ENCODE measurements at regions not wholly inside any gene's neighbourhood (a gene's known extent, or its start where the extent isn't known, plus 50 kb on each side); places are given as distances from the start of the nearest gene placed in this dataset.

DNA sequence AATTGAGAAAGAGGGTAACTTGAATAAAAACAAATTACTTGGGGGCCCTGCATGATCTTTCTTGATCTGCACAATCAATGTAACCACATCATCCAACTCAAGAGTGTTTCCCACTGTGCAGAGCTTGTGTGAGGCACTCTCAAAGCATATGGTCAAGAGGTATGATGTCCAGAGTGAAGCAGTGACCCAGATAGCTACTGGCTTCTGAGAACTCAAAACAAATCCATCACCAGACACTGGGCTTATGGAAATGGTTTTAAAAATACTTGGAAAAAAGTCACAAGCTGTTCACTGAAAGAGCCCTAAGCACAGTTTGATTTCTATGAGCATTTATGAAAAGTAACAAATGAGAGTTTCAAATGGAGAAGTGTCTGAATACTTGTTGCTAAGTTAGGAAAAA is 361.0 kb downstream of the GRXCR1 start:
- no peak overlapping the region for H3K27ac ChIP-seq
- TF ChIP-seq FOXP2 (optimal IDR thresholded peaks at IDR 0.05; ENCODE audit: control extremely low read depth, extremely low read length, insufficient read depth) (no peak), EZH2 (IDR thresholded peaks at IDR 0.05) (no peak), POLR2AphosphoS5 (IDR thresholded peaks at IDR 0.05; ENCODE audit: borderline replicate concordance, low read depth, low read length) (no peak)
- H3K9me3 ChIP-seq (ENCODE audit: low read depth, low read length), result no peaks in the 10 kb centered on the region
- DNase-seq (ENCODE audit: low read depth, low spot score), result no peak
- no peak overlapping the region for H3K9ac ChIP-seq (ENCODE audit: insufficient read length)
- no peaks in the 10 kb centered on the region for H3K36me3 ChIP-seq (ENCODE audit: insufficient read depth, low read length)
- no peak overlapping the region for H3K4me3 ChIP-seq

DNA sequence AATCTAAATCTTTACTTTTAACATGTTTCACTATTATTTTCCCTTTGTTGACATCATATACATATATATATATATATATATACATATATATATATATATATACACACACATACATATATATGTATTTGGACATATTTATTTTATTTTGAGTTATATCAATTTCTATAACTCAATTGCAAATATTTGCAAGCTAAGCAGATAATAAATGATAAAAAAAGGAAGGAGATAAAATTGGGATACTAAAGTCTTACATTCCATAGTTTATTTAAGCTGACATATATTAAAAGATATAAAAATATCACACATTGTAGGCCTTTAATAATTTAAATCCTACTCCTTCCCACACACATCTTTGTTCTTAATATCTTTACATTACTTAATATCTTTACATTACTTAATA is 372.2 kb downstream of the GRXCR1 start:
- TF ChIP-seq FOXP2 (optimal IDR thresholded peaks at IDR 0.05; ENCODE audit: control extremely low read depth, extremely low read length, insufficient read depth) (no peak), POLR2AphosphoS5 (IDR thresholded peaks at IDR 0.05; ENCODE audit: borderline replicate concordance, low read depth, low read length) (no peak), EZH2 (IDR thresholded peaks at IDR 0.05) (no peak)
- H3K4me3 ChIP-seq, result no peak overlapping the region
- H3K9me3 ChIP-seq (ENCODE audit: low read depth, low read length), result no peaks in the 10 kb centered on the region
- no peak overlapping the region for H3K9ac ChIP-seq (ENCODE audit: insufficient read length)
- no peaks in the 10 kb centered on the region for H3K36me3 ChIP-seq (ENCODE audit: insufficient read depth, low read length)
- DNase-seq (ENCODE audit: low read depth, low spot score), result no peak
- no peak overlapping the region for H3K27ac ChIP-seq

GRCh38 chr4:43271946-43272345 is 379.4 kb downstream of the GRXCR1 start:
- DNase-seq (ENCODE audit: low read depth, low spot score), result no peak
- no peak overlapping the region for H3K27ac ChIP-seq
- H3K36me3 ChIP-seq (ENCODE audit: insufficient read depth, low read length), result no peaks in the 10 kb centered on the region
- TF ChIP-seq POLR2AphosphoS5 (IDR thresholded peaks at IDR 0.05; ENCODE audit: borderline replicate concordance, low read depth, low read length) (no peak), FOXP2 (optimal IDR thresholded peaks at IDR 0.05; ENCODE audit: control extremely low read depth, extremely low read length, insufficient read depth) (no peak), EZH2 (IDR thresholded peaks at IDR 0.05) (no peak)
- no peaks in the 10 kb centered on the region for H3K9me3 ChIP-seq (ENCODE audit: low read depth, low read length)
- H3K9ac ChIP-seq (ENCODE audit: insufficient read length), result no peak overlapping the region
- H3K4me3 ChIP-seq, result no peak overlapping the region

DNA sequence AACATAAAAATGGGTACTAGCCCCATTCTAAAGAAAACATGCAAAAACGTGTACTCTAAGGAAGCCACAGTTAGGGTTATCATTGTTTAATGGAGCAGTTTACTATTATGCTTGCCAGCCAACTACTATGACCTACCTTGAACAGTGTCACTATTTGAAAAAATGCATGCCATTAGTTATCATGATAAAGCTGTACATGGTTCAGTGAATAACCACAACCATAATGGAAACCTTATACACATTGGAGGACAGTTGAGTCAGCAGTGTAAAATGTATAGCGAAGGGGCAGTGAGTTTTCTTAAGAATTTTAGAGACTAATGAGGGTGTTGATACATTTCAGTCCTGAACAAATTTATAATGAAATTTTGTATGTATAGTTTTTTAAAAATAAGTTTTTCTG is 381.9 kb downstream of the GRXCR1 start:
- no peaks in the 10 kb centered on the region for H3K9me3 ChIP-seq (ENCODE audit: low read depth, low read length)

GRCh38 chr4:43275779-43276178 is 383.3 kb downstream of the GRXCR1 start:
- H3K9ac ChIP-seq (ENCODE audit: insufficient read length), result no peak overlapping the region
- DNase-seq (ENCODE audit: low read depth, low spot score), result no peak

More for the DNA sequence above, 381.9 kb downstream of the GRXCR1 start:
- DNase-seq (ENCODE audit: low read depth, low spot score), result no peak
- Histone ChIP-seq H3K36me3 (ENCODE audit: insufficient read depth, low read length) (no peaks in the 10 kb centered on the region), H3K4me3 (no peak overlapping the region), H3K27ac (no peak overlapping the region), H3K9ac (ENCODE audit: insufficient read length) (no peak overlapping the region)
- TF ChIP-seq EZH2 (IDR thresholded peaks at IDR 0.05), result no peak
- no peak for TF ChIP-seq FOXP2 (optimal IDR thresholded peaks at IDR 0.05; ENCODE audit: control extremely low read depth, extremely low read length, insufficient read depth)
- TF ChIP-seq POLR2AphosphoS5 (IDR thresholded peaks at IDR 0.05; ENCODE audit: borderline replicate concordance, low read depth, low read length), result no peak

DNA sequence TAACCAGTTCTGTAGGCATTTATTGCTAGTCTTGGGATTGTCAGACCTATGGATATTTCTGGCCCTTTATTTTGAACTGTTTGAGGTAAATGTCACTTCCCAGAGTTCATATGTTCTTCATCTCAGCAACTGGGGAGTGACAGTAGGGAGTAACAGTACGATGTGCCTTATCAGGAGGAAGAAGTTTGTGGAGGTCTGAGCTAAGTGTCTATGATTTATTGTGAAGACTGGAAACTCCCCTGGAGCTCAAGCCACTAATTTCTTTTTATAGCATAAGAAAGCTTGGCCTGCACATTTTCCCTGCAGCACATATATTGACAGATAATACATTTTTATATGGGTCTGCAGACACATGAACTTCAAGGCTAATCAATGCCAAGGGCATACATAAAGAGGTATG is 383.8 kb downstream of the GRXCR1 start:
- DNase-seq (ENCODE audit: low read depth, low spot score), result no peak
- no peak overlapping the region for H3K4me3 ChIP-seq
- H3K9me3 ChIP-seq (ENCODE audit: low read depth, low read length), result no peaks in the 10 kb centered on the region
- no peak overlapping the region for H3K9ac ChIP-seq (ENCODE audit: insufficient read length)
- H3K27ac ChIP-seq, result no peak overlapping the region
- H3K36me3 ChIP-seq (ENCODE audit: insufficient read depth, low read length), result no peaks in the 10 kb centered on the region
- TF ChIP-seq EZH2 (IDR thresholded peaks at IDR 0.05), result no peak
- no peak for TF ChIP-seq POLR2AphosphoS5 (IDR thresholded peaks at IDR 0.05; ENCODE audit: borderline replicate concordance, low read depth, low read length)

More at GRCh38 chr4:43275779-43276178, 383.3 kb downstream of the GRXCR1 start:
- H3K27ac ChIP-seq, result no peak overlapping the region
- TF ChIP-seq EZH2 (IDR thresholded peaks at IDR 0.05), result no peak
- TF ChIP-seq FOXP2 (optimal IDR thresholded peaks at IDR 0.05; ENCODE audit: control extremely low read depth, extremely low read length, insufficient read depth), result no peak
- TF ChIP-seq POLR2AphosphoS5 (IDR thresholded peaks at IDR 0.05; ENCODE audit: borderline replicate concordance, low read depth, low read length), result no peak
- H3K36me3 ChIP-seq (ENCODE audit: insufficient read depth, low read length), result no peaks in the 10 kb centered on the region
- H3K9me3 ChIP-seq (ENCODE audit: low read depth, low read length), result no peaks in the 10 kb centered on the region
- no peak overlapping the region for H3K4me3 ChIP-seq

DNA sequence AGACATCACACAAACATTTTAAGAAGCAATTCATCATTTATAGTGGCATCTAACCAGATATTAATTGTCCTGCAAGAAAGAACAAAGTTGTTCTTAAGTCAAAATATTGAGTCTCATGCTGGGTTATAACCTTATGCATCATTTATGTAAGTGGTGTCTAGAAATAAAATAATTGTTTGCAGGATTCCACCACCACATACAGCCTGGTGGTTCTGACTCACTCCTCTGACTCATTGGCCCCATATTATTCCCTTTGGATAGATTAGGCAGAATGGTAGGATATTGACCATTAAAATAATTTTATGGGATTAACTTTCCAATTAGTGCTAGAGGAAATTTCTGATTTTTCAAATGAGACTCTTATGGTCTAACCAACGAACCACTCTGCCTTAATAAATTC is 384.5 kb downstream of the GRXCR1 start:
- no peak overlapping the region for H3K9ac ChIP-seq (ENCODE audit: insufficient read length)
- no peaks in the 10 kb centered on the region for H3K9me3 ChIP-seq (ENCODE audit: low read depth, low read length)
- no peak for DNase-seq (ENCODE audit: low read depth, low spot score)

DNA sequence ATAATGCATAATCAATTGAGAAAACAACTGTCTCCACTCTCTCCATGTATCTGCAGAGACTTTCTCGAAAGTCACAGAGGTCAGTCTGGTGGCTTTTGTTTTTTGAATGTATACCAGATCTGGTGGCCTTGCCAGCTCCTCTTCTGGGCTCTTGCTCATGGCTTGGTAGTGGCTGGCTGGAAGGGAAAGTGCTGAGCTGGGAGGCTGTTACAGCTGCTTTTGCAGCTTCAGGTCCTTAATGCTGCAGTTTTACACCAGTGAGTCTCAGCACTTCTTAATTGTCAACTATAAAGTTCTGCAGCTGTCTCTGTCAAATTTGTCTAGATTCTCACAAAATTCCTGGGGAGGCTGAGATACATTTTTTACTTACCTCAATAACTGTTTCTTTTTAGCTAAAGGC is 390.0 kb downstream of the GRXCR1 start:
- H3K9me3 ChIP-seq (ENCODE audit: low read depth, low read length), result no peaks in the 10 kb centered on the region
- H3K9ac ChIP-seq (ENCODE audit: insufficient read length), result no peak overlapping the region
- DNase-seq (ENCODE audit: low read depth, low spot score), result no peak
- TF ChIP-seq POLR2AphosphoS5 (IDR thresholded peaks at IDR 0.05; ENCODE audit: borderline replicate concordance, low read depth, low read length), result no peak
- no peak for TF ChIP-seq EZH2 (IDR thresholded peaks at IDR 0.05)
- no peak for TF ChIP-seq FOXP2 (optimal IDR thresholded peaks at IDR 0.05; ENCODE audit: control extremely low read depth, extremely low read length, insufficient read depth)
- no peaks in the 10 kb centered on the region for H3K36me3 ChIP-seq (ENCODE audit: insufficient read depth, low read length)
- H3K4me3 ChIP-seq, result no peak overlapping the region
- no peak overlapping the region for H3K27ac ChIP-seq

More for the DNA sequence above, 384.5 kb downstream of the GRXCR1 start:
- Histone ChIP-seq H3K27ac (no peak overlapping the region), H3K4me3 (no peak overlapping the region), H3K36me3 (ENCODE audit: insufficient read depth, low read length) (no peaks in the 10 kb centered on the region)
- no peak for TF ChIP-seq EZH2 (IDR thresholded peaks at IDR 0.05)

GRCh38 chr4:43286137-43286536 is 393.6 kb downstream of the GRXCR1 start:
- Histone ChIP-seq H3K9ac (ENCODE audit: insufficient read length) (no peak overlapping the region), H3K36me3 (ENCODE audit: insufficient read depth, low read length) (no peaks in the 10 kb centered on the region), H3K9me3 (ENCODE audit: low read depth, low read length) (no peaks in the 10 kb centered on the region), H3K4me3 (no peak overlapping the region), H3K27ac (no peak overlapping the region)
- no peak for DNase-seq (ENCODE audit: low read depth, low spot score)
- no peak for TF ChIP-seq POLR2AphosphoS5 (IDR thresholded peaks at IDR 0.05; ENCODE audit: borderline replicate concordance, low read depth, low read length)

Data from SK-N-MC (cell line).